ENCODE measurements at regions not wholly inside any gene's neighbourhood (a gene's known extent, or its start where the extent isn't known, plus 50 kb on each side); places are given as distances from the start of the nearest gene placed in this dataset.
"Not testable (repeated sequence)": the region's sequence is repeated elsewhere in the genome, so short reads cannot be mapped to it uniquely, and the experiment has no call there.

GRCh38 chr9:107819772-107820565, 330.4 kb upstream of the KLF4 start:
- ATAC-seq (ENCODE audit: low FRiP score), result no peak

GRCh38 chr9:107818503-107818829, 328.9 kb upstream of the KLF4 start:
- DNase-seq; H3K27me3 ChIP-seq (ENCODE audit: control insufficient read depth in 1 of 2, insufficient read depth in 2 of 2, low read length in 1 of 2); ATAC-seq (ENCODE audit: low FRiP score); H3K4me3 ChIP-seq (ENCODE audit: low read length in 2 of 2); H3K4me1 ChIP-seq (ENCODE audit: control insufficient read depth in 1 of 2, insufficient read depth in 2 of 2, low read length in 2 of 2); H3K27ac ChIP-seq (ENCODE audit: low read depth in 1 of 2, low read length in 2 of 2); intact Hi-C loops (cut with DNase I); H3K9me3 ChIP-seq (ENCODE audit: control insufficient read depth, low read length); H3K36me3 ChIP-seq (ENCODE audit: control insufficient read depth in 1 of 2, insufficient read depth in 2 of 2, low read length in 1 of 2): not testable (repeated sequence)
- WGBS, 2 donors, result 88% methylated on average over 6 of the region's 6 CpGs

More at GRCh38 chr9:107819772-107820565, 330.4 kb upstream of the KLF4 start:
- DNase-seq, result no peak
- 56 to 74% methylated on average over 14 of the region's 14 CpGs for WGBS, 2 donors
- Histone ChIP-seq H3K4me3 (ENCODE audit: low read length in 2 of 2) (no peak overlapping the region), H3K27ac (ENCODE audit: low read depth in 1 of 2, low read length in 2 of 2) (no peak overlapping the region), H3K27me3 (ENCODE audit: control insufficient read depth in 1 of 2, insufficient read depth in 2 of 2, low read length in 1 of 2) (no peaks in the 10 kb centered on the region), H3K9me3 (ENCODE audit: control insufficient read depth, low read length) (no peaks in the 10 kb centered on the region), H3K4me1 (ENCODE audit: control insufficient read depth in 1 of 2, insufficient read depth in 2 of 2, low read length in 2 of 2) (no peaks in the 10 kb centered on the region), H3K36me3 (ENCODE audit: control insufficient read depth in 1 of 2, insufficient read depth in 2 of 2, low read length in 1 of 2) (no peaks in the 10 kb centered on the region)
- intact Hi-C loops (cut with DNase I), result no loop called here

- DNase-seq; intact Hi-C loops (cut with DNase I); H3K4me1 ChIP-seq (ENCODE audit: control insufficient read depth in 1 of 2, insufficient read depth in 2 of 2, low read length in 2 of 2); H3K27me3 ChIP-seq (ENCODE audit: control insufficient read depth in 1 of 2, insufficient read depth in 2 of 2, low read length in 1 of 2); H3K9me3 ChIP-seq (ENCODE audit: control insufficient read depth, low read length); H3K36me3 ChIP-seq (ENCODE audit: control insufficient read depth in 1 of 2, insufficient read depth in 2 of 2, low read length in 1 of 2); H3K4me3 ChIP-seq (ENCODE audit: low read length in 2 of 2); ATAC-seq (ENCODE audit: low FRiP score); H3K27ac ChIP-seq (ENCODE audit: low read depth in 1 of 2, low read length in 2 of 2): not testable (repeated sequence)
- WGBS, 2 donors, result 94 to 95% methylated on average over 39 to 55 of the region's 55 CpGs
Measured at GRCh38 chr9:107817595-107818502, 328.3 kb upstream of the KLF4 start.

- DNase-seq (no peak), ATAC-seq (ENCODE audit: low FRiP score) (no peak)
- Histone ChIP-seq H3K27ac (ENCODE audit: low read depth in 1 of 2, low read length in 2 of 2) (no peak overlapping the region), H3K36me3 (ENCODE audit: control insufficient read depth in 1 of 2, insufficient read depth in 2 of 2, low read length in 1 of 2) (no peaks in the 10 kb centered on the region), H3K27me3 (ENCODE audit: control insufficient read depth in 1 of 2, insufficient read depth in 2 of 2, low read length in 1 of 2) (no peaks in the 10 kb centered on the region), H3K4me3 (ENCODE audit: low read length in 2 of 2) (no peak overlapping the region), H3K9me3 (ENCODE audit: control insufficient read depth, low read length) (no peaks in the 10 kb centered on the region), H3K4me1 (ENCODE audit: control insufficient read depth in 1 of 2, insufficient read depth in 2 of 2, low read length in 2 of 2) (no peaks in the 10 kb centered on the region)
- WGBS, 2 donors, result 52 to 62% methylated on average over 2 of the region's 2 CpGs
- intact Hi-C loops (cut with DNase I), result no loop called here
Measured at GRCh38 chr9:107816561-107817021, 327.0 kb upstream of the KLF4 start.

GRCh38 chr9:107815782-107816560, 326.4 kb upstream of the KLF4 start:
- no peak overlapping the region for H3K27ac ChIP-seq (ENCODE audit: low read depth in 1 of 2, low read length in 2 of 2)
- intact Hi-C loops (cut with DNase I), result no loop called here
- DNase-seq, result no peak
- no peaks in the 10 kb centered on the region for H3K36me3 ChIP-seq (ENCODE audit: control insufficient read depth in 1 of 2, insufficient read depth in 2 of 2, low read length in 1 of 2)
- no peak overlapping the region for H3K4me3 ChIP-seq (ENCODE audit: low read length in 2 of 2)
- WGBS, 2 donors, result 76% methylated on average over 6 of the region's 6 CpGs
- ATAC-seq (ENCODE audit: low FRiP score), result no peak
- no peaks in the 10 kb centered on the region for H3K4me1 ChIP-seq (ENCODE audit: control insufficient read depth in 1 of 2, insufficient read depth in 2 of 2, low read length in 2 of 2)
- H3K27me3 ChIP-seq (ENCODE audit: control insufficient read depth in 1 of 2, insufficient read depth in 2 of 2, low read length in 1 of 2), result no peaks in the 10 kb centered on the region
- no peaks in the 10 kb centered on the region for H3K9me3 ChIP-seq (ENCODE audit: control insufficient read depth, low read length)

- H3K36me3 ChIP-seq (ENCODE audit: control insufficient read depth in 1 of 2, insufficient read depth in 2 of 2, low read length in 1 of 2), result no peaks in the 10 kb centered on the region
- H3K27ac ChIP-seq (ENCODE audit: low read depth in 1 of 2, low read length in 2 of 2), result no peak overlapping the region
- H3K4me3 ChIP-seq (ENCODE audit: low read length in 2 of 2), result no peak overlapping the region
- no peaks in the 10 kb centered on the region for H3K9me3 ChIP-seq (ENCODE audit: control insufficient read depth, low read length)
- ATAC-seq (ENCODE audit: low FRiP score) (no peak), DNase-seq (no peak)
- WGBS, 2 donors, result 95 to 98% methylated on average over 6 of the region's 6 CpGs
- intact Hi-C loops (cut with DNase I), result no loop called here
- no peaks in the 10 kb centered on the region for H3K4me1 ChIP-seq (ENCODE audit: control insufficient read depth in 1 of 2, insufficient read depth in 2 of 2, low read length in 2 of 2)
- H3K27me3 ChIP-seq (ENCODE audit: control insufficient read depth in 1 of 2, insufficient read depth in 2 of 2, low read length in 1 of 2), result no peaks in the 10 kb centered on the region
Measured at GRCh38 chr9:107813287-107813686, 323.7 kb upstream of the KLF4 start.

GRCh38 chr9:107810461-107810961, 320.9 kb upstream of the KLF4 start:
- no peak overlapping the region for H3K4me3 ChIP-seq (ENCODE audit: low read length in 2 of 2)
- no peaks in the 10 kb centered on the region for H3K9me3 ChIP-seq (ENCODE audit: control insufficient read depth, low read length)
- no peaks in the 10 kb centered on the region for H3K27me3 ChIP-seq (ENCODE audit: control insufficient read depth in 1 of 2, insufficient read depth in 2 of 2, low read length in 1 of 2)
- ATAC-seq (ENCODE audit: low FRiP score), result no peak
- no peaks in the 10 kb centered on the region for H3K4me1 ChIP-seq (ENCODE audit: control insufficient read depth in 1 of 2, insufficient read depth in 2 of 2, low read length in 2 of 2)
- DNase-seq, result no peak
- 80 to 82% methylated on average over 6 of the region's 6 CpGs for WGBS, 2 donors
- no peak overlapping the region for H3K27ac ChIP-seq (ENCODE audit: low read depth in 1 of 2, low read length in 2 of 2)
- H3K36me3 ChIP-seq (ENCODE audit: control insufficient read depth in 1 of 2, insufficient read depth in 2 of 2, low read length in 1 of 2), result no peaks in the 10 kb centered on the region
- intact Hi-C loops (cut with DNase I), result no loop called here

- no peaks in the 10 kb centered on the region for H3K9me3 ChIP-seq (ENCODE audit: control insufficient read depth, low read length)
- H3K27ac ChIP-seq (ENCODE audit: low read depth in 1 of 2, low read length in 2 of 2), result no peak overlapping the region
- no peak for ATAC-seq (ENCODE audit: low FRiP score)
- no peak overlapping the region for H3K4me3 ChIP-seq (ENCODE audit: low read length in 2 of 2)
- no peaks in the 10 kb centered on the region for H3K27me3 ChIP-seq (ENCODE audit: control insufficient read depth in 1 of 2, insufficient read depth in 2 of 2, low read length in 1 of 2)
- DNase-seq, result no peak
- intact Hi-C loops (cut with DNase I), result no loop called here
- no peaks in the 10 kb centered on the region for H3K4me1 ChIP-seq (ENCODE audit: control insufficient read depth in 1 of 2, insufficient read depth in 2 of 2, low read length in 2 of 2)
- H3K36me3 ChIP-seq (ENCODE audit: control insufficient read depth in 1 of 2, insufficient read depth in 2 of 2, low read length in 1 of 2), result no peaks in the 10 kb centered on the region
- WGBS, 2 donors, result 68 to 70% methylated on average over 5 of the region's 5 CpGs
Measured at GRCh38 chr9:107809871-107810460, 320.4 kb upstream of the KLF4 start.
